ENCODE measurements at regions not wholly inside any gene's neighbourhood (a gene's known extent, or its start where the extent isn't known, plus 50 kb on each side); places are given as distances from the start of the nearest gene placed in this dataset.

DNA sequence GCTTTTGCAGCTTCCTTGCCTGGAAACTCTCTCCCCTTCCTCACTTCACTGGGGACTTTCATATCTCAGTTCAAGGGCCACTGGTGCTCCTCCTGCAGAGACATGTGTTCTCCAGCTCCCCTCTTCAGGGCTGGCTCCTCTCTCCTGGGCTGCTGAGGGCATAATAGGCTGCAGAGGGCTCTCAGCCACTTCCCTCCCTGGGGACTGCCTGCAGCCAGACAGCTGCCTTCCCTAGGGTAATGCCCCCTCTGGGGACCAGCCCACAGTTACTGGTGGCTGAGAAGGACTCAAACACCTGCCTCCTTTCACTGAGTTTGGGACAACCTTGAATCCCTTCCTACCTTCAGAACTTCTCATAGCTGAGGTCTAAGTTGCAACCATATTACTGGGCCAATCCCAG lies 104.8 kb upstream of the POU3F1 start:
- no peak for TF ChIP-seq MYC (IDR thresholded peaks at IDR 0.05; ENCODE audit: low read depth, low read length)
- no peak for TF ChIP-seq MYC (CRISPR knock-in tag; IDR thresholded peaks at IDR 0.05; ENCODE audit: borderline replicate concordance, low read depth)
- TF ChIP-seq SP2 (IDR thresholded peaks at IDR 0.05; ENCODE audit: extremely low read depth, low read depth, low read length, poor library complexity, severe bottlenecking), result no peak
- TF ChIP-seq PHF8 (IDR thresholded peaks at IDR 0.05; ENCODE audit: borderline replicate concordance, low read length), result no peak
- no peak for TF ChIP-seq L3MBTL2 (IDR thresholded peaks at IDR 0.05)
- TF ChIP-seq, protein P1, sequence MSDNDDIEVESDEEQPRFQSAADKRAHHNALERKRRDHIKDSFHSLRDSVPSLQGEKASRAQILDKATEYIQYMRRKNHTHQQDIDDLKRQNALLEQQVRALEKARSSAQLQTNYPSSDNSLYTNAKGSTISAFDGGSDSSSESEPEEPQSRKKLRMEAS (CRISPR knock-in tag; IDR thresholded peaks at IDR 0.05), result no peak

Measured in K562 (cell line).